ENCODE measurements at regions not wholly inside any gene's neighbourhood (a gene's known extent, or its start where the extent isn't known, plus 50 kb on each side); places are given as distances from the start of the nearest gene placed in this dataset.

- no peak for DNase-seq (ENCODE audit: low read depth in 2 of 2)
- no peak overlapping the region for H3K4me3 ChIP-seq (replicated peaks in 1 of 2; ENCODE audit: low read depth in 2 of 2, low read length in 2 of 2)
- no peak for TF ChIP-seq CTCF (IDR thresholded peaks at IDR 0.05; ENCODE audit: low read depth, low read length)
Observed at GRCh38 chr2:66730441-66730840, 295.5 kb downstream of the MEIS1 start.

- DNase-seq (ENCODE audit: low read depth in 2 of 2): no peak
- no peak for TF ChIP-seq CTCF (IDR thresholded peaks at IDR 0.05; ENCODE audit: low read depth, low read length)
- no peak overlapping the region for H3K4me3 ChIP-seq (replicated peaks in 1 of 2; ENCODE audit: low read depth in 2 of 2, low read length in 2 of 2)
Observed at GRCh38 chr2:66733364-66733999, 298.6 kb downstream of the MEIS1 start.

- no peak overlapping the region for H3K4me3 ChIP-seq (replicated peaks in 1 of 2; ENCODE audit: low read depth in 2 of 2, low read length in 2 of 2)
- no peak for TF ChIP-seq CTCF (IDR thresholded peaks at IDR 0.05; ENCODE audit: low read depth, low read length)
- DNase-seq (ENCODE audit: low read depth in 2 of 2): no peak
Observed at GRCh38 chr2:66748939-66749338, 314.0 kb downstream of the MEIS1 start.

- no peak for DNase-seq (ENCODE audit: low read depth in 2 of 2)
Observed at GRCh38 chr2:66749566-66749965, 314.6 kb downstream of the MEIS1 start.

GRCh38 chr2:66753257-66753656, 318.3 kb downstream of the MEIS1 start:
- DNase-seq (ENCODE audit: low read depth in 2 of 2): no peak
- no peak overlapping the region for H3K4me3 ChIP-seq (replicated peaks in 1 of 2; ENCODE audit: low read depth in 2 of 2, low read length in 2 of 2)
- TF ChIP-seq CTCF (IDR thresholded peaks at IDR 0.05; ENCODE audit: low read depth, low read length): no peak

More at GRCh38 chr2:66749566-66749965, 314.6 kb downstream of the MEIS1 start:
- no peak for TF ChIP-seq CTCF (IDR thresholded peaks at IDR 0.05; ENCODE audit: low read depth, low read length)
- no peak overlapping the region for H3K4me3 ChIP-seq (replicated peaks in 1 of 2; ENCODE audit: low read depth in 2 of 2, low read length in 2 of 2)

GRCh38 chr2:66753660-66754059, 318.7 kb downstream of the MEIS1 start:
- TF ChIP-seq CTCF (IDR thresholded peaks at IDR 0.05; ENCODE audit: low read depth, low read length): no peak
- no peak overlapping the region for H3K4me3 ChIP-seq (replicated peaks in 1 of 2; ENCODE audit: low read depth in 2 of 2, low read length in 2 of 2)
- no peak for DNase-seq (ENCODE audit: low read depth in 2 of 2)

- DNase-seq (ENCODE audit: low read depth in 2 of 2): no peak
- no peak overlapping the region for H3K4me3 ChIP-seq (replicated peaks in 1 of 2; ENCODE audit: low read depth in 2 of 2, low read length in 2 of 2)
- no peak for TF ChIP-seq CTCF (IDR thresholded peaks at IDR 0.05; ENCODE audit: low read depth, low read length)
Observed at GRCh38 chr2:66755974-66756373, 321.0 kb downstream of the MEIS1 start.
